Endodermal cell (in vitro differentiated cells): ENCODE measurements at regions not wholly inside any gene's neighbourhood (a gene's known extent, or its start where the extent isn't known, plus 50 kb on each side); places are given as distances from the start of the nearest gene placed in this dataset.

Experiments used
- DNase-seq: peaks from one replicate; pipeline ENCODE4 v3.0.0-alpha.2; 2017
- H3K27ac ChIP-seq: 2 replicates; pipeline ENCODE4 v1.5.1; 2013; ENCODE audit warnings: mild to moderate bottlenecking, low read depth, low read length, moderate library complexity
- H3K27me3 ChIP-seq: 2 replicates; pipeline ENCODE4 v1.6.1; 2013; ENCODE audit warnings: mild to moderate bottlenecking, low read length, moderate library complexity; ENCODE audit not compliant: insufficient read depth, control insufficient read depth, poor library complexity, severe bottlenecking
- H3K36me3 ChIP-seq: 2 replicates; pipeline ENCODE4 v1.7.0; 2013; ENCODE audit warnings: mild to moderate bottlenecking, low read length, moderate library complexity; ENCODE audit not compliant: control insufficient read depth, insufficient read depth
- H3K4me1 ChIP-seq: one replicate; pipeline ENCODE4 v1.7.0; 2013; ENCODE audit warnings: low read length; ENCODE audit not compliant: control insufficient read depth, insufficient read depth
- H3K4me3 ChIP-seq: 2 replicates; pipeline ENCODE4 v1.5.1; 2013; ENCODE audit warnings: mild to moderate bottlenecking, low read length, moderate library complexity
- H3K9ac ChIP-seq: 2 replicates; pipeline ENCODE4 v1.6.1; 2013; ENCODE audit warnings: mild to moderate bottlenecking, low read length, moderate library complexity; ENCODE audit not compliant: poor library complexity, severe bottlenecking; ENCODE audit errors: extremely low read depth
- H3K9me3 ChIP-seq: 2 replicates; pipeline ENCODE4 v1.6.1; 2013; ENCODE audit warnings: mild to moderate bottlenecking, low read length, moderate library complexity; ENCODE audit not compliant: control insufficient read depth
- H3K27ac Mint-ChIP-seq: 2 replicates; pipeline ENCODE4 v1.8.0; 2020; ENCODE audit warnings: mixed read lengths
- H3K27me3 Mint-ChIP-seq: 2 replicates; pipeline ENCODE4 v1.8.0; 2021; ENCODE audit warnings: mild to moderate bottlenecking, mixed read lengths; ENCODE audit not compliant: insufficient read depth
- H3K36me3 Mint-ChIP-seq: 2 replicates; pipeline ENCODE4 v1.8.0; 2020; ENCODE audit warnings: low read depth, mixed read lengths
- H3K4me1 Mint-ChIP-seq: 2 replicates; pipeline ENCODE4 v1.8.0; 2020; ENCODE audit warnings: mixed read lengths
- H3K4me3 Mint-ChIP-seq: 2 replicates; pipeline ENCODE4 v1.8.0; 2020; ENCODE audit warnings: mild to moderate bottlenecking, moderate library complexity, mixed read lengths
- H3K9me3 Mint-ChIP-seq: 2 replicates; pipeline ENCODE4 v1.8.0; 2020; ENCODE audit warnings: mild to moderate bottlenecking, mixed read lengths
- WGBS, 2 experiments: methylation state at CpG; one replicate each; pipeline versions ENCODE4 v1.1.5 to v1.1.7; 2013; ENCODE audit warnings: missing lambda C conversion rate in 2 of 2, mixed read lengths in 1 of 2; ENCODE audit not compliant: insufficient coverage in 1 of 2, insufficient read length in 1 of 2; 5-methylcytosine and 5-hydroxymethylcytosine counted together
- TF ChIP-seq, protein P1 (sequence below): fragments of 200-600 bp; sonication (generic); conservative IDR thresholded peaks from 2 replicates; pipeline ENCODE4 v1.5.0; 2021; ENCODE audit warnings: antibody characterized with exemption, mild to moderate bottlenecking

DNA sequence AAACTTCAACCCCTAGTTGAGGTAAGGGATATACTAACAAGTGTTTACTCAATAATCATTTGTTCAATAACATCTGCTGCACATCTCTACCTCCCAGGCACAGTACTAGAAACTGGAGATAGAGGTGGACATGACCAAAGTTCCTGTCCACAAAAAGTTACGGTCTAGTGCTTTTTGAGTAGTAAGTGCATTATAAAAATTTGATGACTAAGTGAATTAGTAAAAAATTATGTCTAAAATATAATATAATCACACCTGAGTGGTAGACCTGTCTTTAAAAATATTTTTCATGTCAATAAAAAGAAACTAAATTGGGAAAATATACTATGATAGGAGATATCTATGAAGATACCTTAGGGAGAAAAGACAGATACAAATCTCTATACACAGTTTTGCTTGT, 121.5 kb upstream of the FHIT start:
- Mint-ChIP-seq H3K4me3 (no peak overlapping the region), H3K4me1 (no peaks in the 10 kb centered on the region), H3K27me3 (no peaks in the 10 kb centered on the region), H3K27ac (no peak overlapping the region), H3K36me3 (no peaks in the 10 kb centered on the region), H3K9me3 (no peaks in the 10 kb centered on the region)
- DNase-seq: no peak
- Histone ChIP-seq H3K27me3 (no peaks in the 10 kb centered on the region), H3K9ac (no peak overlapping the region), H3K27ac (no peak overlapping the region), H3K4me1 (no peaks in the 10 kb centered on the region), H3K9me3 (no peaks in the 10 kb centered on the region), H3K36me3 (no peaks in the 10 kb centered on the region), H3K4me3 (no peak overlapping the region)
- TF ChIP-seq, protein P1, sequence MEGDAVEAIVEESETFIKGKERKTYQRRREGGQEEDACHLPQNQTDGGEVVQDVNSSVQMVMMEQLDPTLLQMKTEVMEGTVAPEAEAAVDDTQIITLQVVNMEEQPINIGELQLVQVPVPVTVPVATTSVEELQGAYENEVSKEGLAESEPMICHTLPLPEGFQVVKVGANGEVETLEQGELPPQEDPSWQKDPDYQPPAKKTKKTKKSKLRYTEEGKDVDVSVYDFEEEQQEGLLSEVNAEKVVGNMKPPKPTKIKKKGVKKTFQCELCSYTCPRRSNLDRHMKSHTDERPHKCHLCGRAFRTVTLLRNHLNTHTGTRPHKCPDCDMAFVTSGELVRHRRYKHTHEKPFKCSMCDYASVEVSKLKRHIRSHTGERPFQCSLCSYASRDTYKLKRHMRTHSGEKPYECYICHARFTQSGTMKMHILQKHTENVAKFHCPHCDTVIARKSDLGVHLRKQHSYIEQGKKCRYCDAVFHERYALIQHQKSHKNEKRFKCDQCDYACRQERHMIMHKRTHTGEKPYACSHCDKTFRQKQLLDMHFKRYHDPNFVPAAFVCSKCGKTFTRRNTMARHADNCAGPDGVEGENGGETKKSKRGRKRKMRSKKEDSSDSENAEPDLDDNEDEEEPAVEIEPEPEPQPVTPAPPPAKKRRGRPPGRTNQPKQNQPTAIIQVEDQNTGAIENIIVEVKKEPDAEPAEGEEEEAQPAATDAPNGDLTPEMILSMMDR: no peak
- WGBS, 2 experiments: 100% methylated on average over 1 of the region's 1 CpG; no CpG with 5 or more reads in 1 of the 2 experiments

DNA sequence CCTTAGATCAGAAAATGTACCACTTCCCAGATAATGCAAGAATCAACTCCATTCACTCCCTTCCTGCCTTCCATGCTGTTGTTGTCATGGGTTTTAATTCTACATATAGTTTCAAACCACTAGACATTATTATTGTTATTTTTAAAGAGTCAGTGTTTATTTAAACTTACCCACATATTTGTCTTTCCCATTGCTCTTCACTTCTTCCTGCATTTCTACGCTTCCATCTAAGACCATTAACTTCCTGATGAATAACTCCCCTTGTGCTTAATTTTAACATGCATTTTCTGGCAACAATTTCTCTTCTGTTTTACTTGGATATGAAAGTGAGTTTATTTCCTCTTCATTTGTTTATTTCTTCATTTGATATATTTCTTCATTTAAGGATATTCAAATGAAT, 127.1 kb upstream of the FHIT start:
- H3K4me1 Mint-ChIP-seq: no peaks in the 10 kb centered on the region
- no peaks in the 10 kb centered on the region for H3K36me3 Mint-ChIP-seq
- WGBS, 2 experiments: 96 to 100% methylated on average over 1 of the region's 1 CpG
- no peak overlapping the region for H3K27ac Mint-ChIP-seq
- Histone ChIP-seq H3K4me3 (no peak overlapping the region), H3K36me3 (no peaks in the 10 kb centered on the region), H3K9ac (no peak overlapping the region), H3K27ac (no peak overlapping the region), H3K4me1 (no peaks in the 10 kb centered on the region), H3K9me3 (no peaks in the 10 kb centered on the region), H3K27me3 (no peaks in the 10 kb centered on the region)
- H3K4me3 Mint-ChIP-seq: no peak overlapping the region
- TF ChIP-seq, protein P1: no peak
- peaks cover 3% of the 10 kb centered on the region for H3K9me3 Mint-ChIP-seq
- H3K27me3 Mint-ChIP-seq: no peaks in the 10 kb centered on the region
- DNase-seq: no peak

DNA sequence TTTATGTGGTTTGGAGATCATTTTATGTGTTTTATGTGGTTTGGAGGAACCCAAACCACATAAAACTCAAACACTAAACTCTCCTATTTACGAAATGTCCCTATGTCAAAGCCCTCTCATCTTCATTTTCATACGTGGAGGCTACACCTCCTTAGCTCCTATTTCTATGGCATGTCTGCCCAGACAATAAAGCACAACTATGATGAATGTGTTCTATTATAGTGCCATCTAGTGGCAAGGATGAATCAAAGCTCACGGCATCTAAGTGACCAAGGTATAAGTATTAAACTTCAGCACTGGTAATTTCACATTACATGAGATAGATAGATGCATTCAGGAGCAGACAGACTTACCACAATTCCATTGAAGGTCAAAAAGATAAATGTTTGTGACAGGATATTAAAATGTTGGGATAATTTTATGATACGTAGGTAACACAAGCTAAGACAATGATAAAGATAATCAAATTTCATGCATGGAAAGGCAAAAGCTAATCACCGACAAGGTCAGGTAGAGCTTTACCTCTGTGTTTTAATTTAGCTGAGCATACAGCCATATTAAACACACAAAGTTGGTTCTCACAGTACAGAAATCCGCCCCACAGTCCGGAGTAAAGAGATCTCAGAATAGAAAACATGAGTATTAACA, 130.6 kb upstream of the FHIT start:
- Mint-ChIP-seq H3K4me3 (no peak overlapping the region), H3K27me3 (no peaks in the 10 kb centered on the region), H3K27ac (no peak overlapping the region), H3K9me3 (peaks cover 12% of the 10 kb centered on the region), H3K36me3 (no peaks in the 10 kb centered on the region), H3K4me1 (no peaks in the 10 kb centered on the region)
- no peak for DNase-seq
- Histone ChIP-seq H3K9me3 (no peaks in the 10 kb centered on the region), H3K27me3 (no peaks in the 10 kb centered on the region), H3K9ac (no peak overlapping the region), H3K4me3 (no peak overlapping the region), H3K4me1 (no peaks in the 10 kb centered on the region), H3K36me3 (no peaks in the 10 kb centered on the region), H3K27ac (no peak overlapping the region)
- WGBS, 2 experiments: 85% methylated on average over 1 to 7 of the region's 7 CpGs
- TF ChIP-seq, protein P1: peak; percentile 80
